Fibroblast of lung (primary cell): ENCODE measurements at regions not wholly inside any gene's neighbourhood (a gene's known extent, or its start where the extent isn't known, plus 50 kb on each side); places are given as distances from the start of the nearest gene placed in this dataset.
"Not testable (repeated sequence)": the region's sequence is repeated elsewhere in the genome, so short reads cannot be mapped to it uniquely, and the experiment has no call there.

ENCODE experiments used
- DNase-seq, 2 donors: peaks; one replicate each; pipeline versions ENCODE4 v3.0.0 to v3.0.0-alpha.2; 2010; ENCODE audit warnings: low read depth in 2 of 2
- H2AFZ ChIP-seq: 2 replicates; pipeline ENCODE4 v1.5.1; 2012; ENCODE audit warnings: low read length, control low read depth, inconsistent platforms
- H3K27ac ChIP-seq: 2 replicates; pipeline ENCODE4 v1.5.1; 2011; ENCODE audit warnings: low read length, control low read depth; ENCODE audit not compliant: insufficient read depth
- H3K27me3 ChIP-seq: 2 replicates; pipeline ENCODE4 v1.5.1; 2011; ENCODE audit warnings: mild to moderate bottlenecking, low read length; ENCODE audit not compliant: control insufficient read depth, insufficient read depth
- H3K36me3 ChIP-seq: 2 replicates; pipeline ENCODE4 v1.5.1; 2011; ENCODE audit warnings: low read length; ENCODE audit not compliant: control insufficient read depth, insufficient read depth
- H3K4me1 ChIP-seq: 2 replicates; pipeline ENCODE4 v1.5.1; 2011; ENCODE audit warnings: low read length; ENCODE audit not compliant: control insufficient read depth, insufficient read depth; ENCODE audit errors: extremely low read depth
- H3K4me2 ChIP-seq: 2 replicates; pipeline ENCODE4 v1.5.1; 2011; ENCODE audit warnings: low read length, control low read depth; ENCODE audit not compliant: insufficient read depth; ENCODE audit errors: extremely low read depth
- H3K4me3 ChIP-seq, 4 experiments: fragments of 200-600 bp in 1 of 4; sonication (generic) in 1 of 4; replicated peaks in 1 of 4; 2 replicates each; pipeline ENCODE4 v1.5.1; 2011 to 2016; ENCODE audit warnings: low read length in 4 of 4, low read depth in 3 of 4, mild to moderate bottlenecking in 3 of 4, control low read depth in 2 of 4, inconsistent platforms in 1 of 4, mixed read lengths in 1 of 4; ENCODE audit not compliant: insufficient read depth in 1 of 4; ENCODE audit errors: control extremely low read depth in 1 of 4
- H3K79me2 ChIP-seq: 2 replicates; pipeline ENCODE4 v1.5.1; 2012; ENCODE audit warnings: mild to moderate bottlenecking, low read length, inconsistent platforms; ENCODE audit not compliant: control insufficient read depth, insufficient read depth
- H3K9ac ChIP-seq: 2 replicates; pipeline ENCODE4 v1.5.1; 2011; ENCODE audit warnings: mild to moderate bottlenecking, low read length, control low read depth; ENCODE audit not compliant: insufficient read depth
- H3K9me3 ChIP-seq: 2 replicates; pipeline ENCODE4 v1.5.1; 2012; ENCODE audit warnings: low read depth, low read length; ENCODE audit not compliant: control insufficient read depth, insufficient read depth
- H4K20me1 ChIP-seq: 2 replicates; pipeline ENCODE4 v1.5.1; 2011; ENCODE audit warnings: low read length; ENCODE audit not compliant: control insufficient read depth, insufficient read depth; ENCODE audit errors: extremely low read depth
- EZH2 ChIP-seq: IDR thresholded peaks from 2 replicates; pipeline ENCODE4 v1.5.1; 2012; ENCODE audit warnings: low read length, control low read depth, mild to moderate bottlenecking; ENCODE audit errors: missing control alignments
- TF ChIP-seq, protein P1 (sequence below), 2 donors: IDR thresholded peaks in 1 of 2; conservative IDR thresholded peaks in 1 of 2; 1 replicate in 1 of 2; 2 replicates in 1 of 2; pipeline ENCODE4 v1.5.1; 2011 to 2012; ENCODE audit warnings: low read length in 2 of 2, control low read depth in 1 of 2, inconsistent platforms in 1 of 2, low read depth in 1 of 2, mild to moderate bottlenecking in 1 of 2

DNA sequence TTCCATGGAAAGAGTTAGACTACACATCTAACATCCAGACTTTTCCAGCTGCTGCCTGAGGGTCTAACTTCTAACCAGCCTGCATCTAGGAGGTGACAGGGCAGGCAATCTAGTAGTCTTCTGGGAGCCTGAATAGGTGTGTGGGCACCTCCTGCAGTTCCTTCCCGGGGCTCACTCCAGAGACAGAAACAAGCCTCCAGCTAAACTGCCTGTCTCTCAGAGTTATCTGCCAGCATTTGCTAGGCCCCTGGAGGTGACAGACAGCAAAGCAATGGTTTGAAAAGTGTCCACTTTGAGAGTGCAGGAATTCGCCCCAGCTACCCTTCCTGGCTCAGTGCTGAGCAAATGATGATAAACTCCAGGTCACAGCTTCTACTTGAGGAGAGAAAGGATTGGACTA is 240.5 kb upstream of the PRSS16 start:
- DNase-seq: no peak
- no peak overlapping the region for H3K9ac ChIP-seq
- TF ChIP-seq, protein P1, sequence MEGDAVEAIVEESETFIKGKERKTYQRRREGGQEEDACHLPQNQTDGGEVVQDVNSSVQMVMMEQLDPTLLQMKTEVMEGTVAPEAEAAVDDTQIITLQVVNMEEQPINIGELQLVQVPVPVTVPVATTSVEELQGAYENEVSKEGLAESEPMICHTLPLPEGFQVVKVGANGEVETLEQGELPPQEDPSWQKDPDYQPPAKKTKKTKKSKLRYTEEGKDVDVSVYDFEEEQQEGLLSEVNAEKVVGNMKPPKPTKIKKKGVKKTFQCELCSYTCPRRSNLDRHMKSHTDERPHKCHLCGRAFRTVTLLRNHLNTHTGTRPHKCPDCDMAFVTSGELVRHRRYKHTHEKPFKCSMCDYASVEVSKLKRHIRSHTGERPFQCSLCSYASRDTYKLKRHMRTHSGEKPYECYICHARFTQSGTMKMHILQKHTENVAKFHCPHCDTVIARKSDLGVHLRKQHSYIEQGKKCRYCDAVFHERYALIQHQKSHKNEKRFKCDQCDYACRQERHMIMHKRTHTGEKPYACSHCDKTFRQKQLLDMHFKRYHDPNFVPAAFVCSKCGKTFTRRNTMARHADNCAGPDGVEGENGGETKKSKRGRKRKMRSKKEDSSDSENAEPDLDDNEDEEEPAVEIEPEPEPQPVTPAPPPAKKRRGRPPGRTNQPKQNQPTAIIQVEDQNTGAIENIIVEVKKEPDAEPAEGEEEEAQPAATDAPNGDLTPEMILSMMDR (conservative IDR thresholded peaks at IDR 0.05 in 1 of 2, IDR thresholded peaks at IDR 0.05 in 1 of 2; ENCODE audit: low read depth in 1 of 2, low read length in 2 of 2): no peak
- no peak for TF ChIP-seq EZH2
- no peaks in the 10 kb centered on the region for H3K27me3 ChIP-seq
- H3K27ac ChIP-seq: no peak overlapping the region
- no peak overlapping the region for H3K4me2 ChIP-seq
- H3K4me1 ChIP-seq: no peaks in the 10 kb centered on the region
- no peak overlapping the region for H3K4me3 ChIP-seq
- H3K36me3 ChIP-seq: no peaks in the 10 kb centered on the region
- no peaks in the 10 kb centered on the region for H3K9me3 ChIP-seq
- no peaks in the 10 kb centered on the region for H4K20me1 ChIP-seq
- H3K79me2 ChIP-seq: no peaks in the 10 kb centered on the region
- H2AFZ ChIP-seq: no peak overlapping the region

DNA sequence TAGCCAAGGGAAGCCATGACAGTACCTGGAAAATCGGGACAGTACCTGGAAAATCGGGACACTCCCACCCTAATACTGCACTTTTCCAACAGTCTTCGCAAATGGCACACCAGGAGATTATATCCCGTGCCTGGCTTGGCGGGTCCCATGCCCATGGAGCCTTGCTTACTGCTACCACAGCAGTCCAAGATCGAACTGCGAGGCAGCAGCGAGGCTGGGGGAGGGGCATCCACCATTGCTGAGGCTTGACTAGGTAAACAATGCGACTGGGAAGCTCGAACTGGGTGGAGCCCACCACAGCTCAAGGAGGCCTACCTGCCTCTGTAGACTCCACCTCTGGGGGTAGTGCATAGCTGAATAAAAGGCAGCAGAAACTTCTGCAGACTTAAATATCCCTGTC is 238.9 kb upstream of the PRSS16 start:
- H3K4me3 ChIP-seq, H3K9ac ChIP-seq, H2AFZ ChIP-seq, H3K27ac ChIP-seq, H3K36me3 ChIP-seq, DNase-seq, H3K27me3 ChIP-seq, H3K9me3 ChIP-seq, H3K4me1 ChIP-seq, H4K20me1 ChIP-seq, H3K4me2 ChIP-seq, H3K79me2 ChIP-seq: not testable (repeated sequence)

DNA sequence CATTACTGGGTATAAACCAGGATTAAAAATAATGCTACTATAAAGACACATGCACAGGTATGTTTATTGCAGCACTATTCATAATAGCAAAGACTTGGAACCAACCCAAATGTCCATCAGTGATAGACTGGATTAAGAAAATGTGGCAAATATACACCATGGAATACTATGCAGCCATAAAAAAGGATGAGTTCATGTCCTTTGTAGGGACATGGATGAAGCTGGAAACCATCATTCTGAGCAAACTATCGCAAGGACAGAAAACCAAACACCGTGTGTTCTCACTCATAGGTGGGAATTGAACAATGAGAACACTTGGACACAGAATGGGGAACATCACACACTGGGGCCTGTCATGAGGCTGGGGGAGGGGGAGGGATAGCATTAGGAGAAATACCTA is 233.4 kb upstream of the PRSS16 start:
- H3K79me2 ChIP-seq, H3K4me1 ChIP-seq: not testable (repeated sequence)

DNA sequence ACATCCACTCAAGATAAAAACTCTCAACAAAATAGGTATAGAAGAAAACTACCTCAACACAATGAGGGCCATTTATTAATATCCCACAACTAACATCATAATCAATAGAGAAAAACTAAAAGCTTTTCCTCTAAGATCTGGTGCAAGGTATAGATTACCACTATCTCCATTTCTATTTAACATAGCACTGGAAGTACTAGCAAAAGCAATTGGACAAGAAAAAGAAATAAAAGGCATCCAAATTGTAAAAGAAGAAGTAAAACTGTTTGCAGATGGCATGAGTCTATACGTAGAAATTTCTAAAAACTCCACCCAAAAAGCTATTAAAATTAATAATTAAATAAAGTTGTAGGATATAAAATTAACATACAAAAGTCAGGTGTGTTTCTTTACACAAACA is 230.8 kb upstream of the PRSS16 start:
- Histone ChIP-seq H3K4me3 (no peak overlapping the region), H3K79me2 (no peaks in the 10 kb centered on the region), H4K20me1 (no peaks in the 10 kb centered on the region), H3K36me3 (no peaks in the 10 kb centered on the region), H3K4me2 (no peak overlapping the region), H3K4me1 (no peaks in the 10 kb centered on the region), H2AFZ (no peak overlapping the region), H3K9me3 (no peaks in the 10 kb centered on the region), H3K9ac (no peak overlapping the region), H3K27ac (no peak overlapping the region), H3K27me3 (no peaks in the 10 kb centered on the region)
- TF ChIP-seq, protein P1 (conservative IDR thresholded peaks at IDR 0.05 in 1 of 2, IDR thresholded peaks at IDR 0.05 in 1 of 2; ENCODE audit: low read depth in 1 of 2, low read length in 2 of 2): no peak
- no peak for TF ChIP-seq EZH2
- no peak for DNase-seq

More for the DNA sequence above, 233.4 kb upstream of the PRSS16 start:
- not testable (repeated sequence) for DNase-seq, H3K36me3 ChIP-seq, H3K4me2 ChIP-seq, H3K27me3 ChIP-seq, H3K9ac ChIP-seq, H3K9me3 ChIP-seq, H4K20me1 ChIP-seq, H3K4me3 ChIP-seq, H3K27ac ChIP-seq, H2AFZ ChIP-seq

DNA sequence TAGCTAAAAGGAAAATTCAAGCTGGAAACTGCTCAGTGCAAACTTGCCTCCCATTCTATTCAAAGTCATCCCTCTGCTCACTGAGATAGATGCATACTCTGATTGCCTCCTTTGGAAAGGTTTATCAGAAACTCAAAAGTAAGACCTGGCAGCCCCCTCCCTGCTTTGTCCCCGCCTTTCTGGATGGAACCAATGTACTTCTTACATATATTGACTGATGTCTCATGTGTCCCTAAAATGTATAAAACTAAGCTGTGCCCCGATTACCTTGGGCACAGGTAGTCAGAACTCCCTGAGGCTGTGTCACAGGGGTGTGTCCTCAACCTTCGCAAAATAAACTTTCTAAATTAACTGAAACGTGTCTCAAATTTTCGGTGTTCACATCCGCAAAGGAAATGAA is 229.1 kb upstream of the PRSS16 start:
- not testable (repeated sequence) for H3K9ac ChIP-seq, DNase-seq, H3K4me2 ChIP-seq, H3K9me3 ChIP-seq, H3K79me2 ChIP-seq, H3K27me3 ChIP-seq, H3K36me3 ChIP-seq, H3K4me1 ChIP-seq, H2AFZ ChIP-seq, H3K4me3 ChIP-seq, H4K20me1 ChIP-seq, H3K27ac ChIP-seq
